ENCODE measurements at regions not wholly inside any gene's neighbourhood (a gene's known extent, or its start where the extent isn't known, plus 50 kb on each side); places are given as distances from the start of the nearest gene placed in this dataset.
"Not testable (repeated sequence)": the region's sequence is repeated elsewhere in the genome, so short reads cannot be mapped to it uniquely, and the experiment has no call there.

GRCh38 chr22:22193923-22194322, 50.7 kb upstream of the VPREB1 start:
- no peak for DNase-seq (ENCODE audit: low read depth in 2 of 2)

GRCh38 chr22:22193462-22193861, 51.1 kb upstream of the VPREB1 start:
- DNase-seq (ENCODE audit: low read depth in 2 of 2) = not testable (repeated sequence)

- not testable (repeated sequence) for DNase-seq (ENCODE audit: low read depth in 2 of 2)
Measured at GRCh38 chr22:22193006-22193405, 51.6 kb upstream of the VPREB1 start.

GRCh38 chr22:22189796-22190195, 54.8 kb upstream of the VPREB1 start:
- not testable (repeated sequence) for DNase-seq (ENCODE audit: low read depth in 2 of 2)

- DNase-seq (ENCODE audit: low read depth in 2 of 2) = not testable (repeated sequence)
Measured at GRCh38 chr22:22187863-22188262, 56.7 kb upstream of the VPREB1 start.

GRCh38 chr22:22187299-22187698, 57.3 kb upstream of the VPREB1 start:
- DNase-seq (ENCODE audit: low read depth in 2 of 2) = no peak

DNA sequence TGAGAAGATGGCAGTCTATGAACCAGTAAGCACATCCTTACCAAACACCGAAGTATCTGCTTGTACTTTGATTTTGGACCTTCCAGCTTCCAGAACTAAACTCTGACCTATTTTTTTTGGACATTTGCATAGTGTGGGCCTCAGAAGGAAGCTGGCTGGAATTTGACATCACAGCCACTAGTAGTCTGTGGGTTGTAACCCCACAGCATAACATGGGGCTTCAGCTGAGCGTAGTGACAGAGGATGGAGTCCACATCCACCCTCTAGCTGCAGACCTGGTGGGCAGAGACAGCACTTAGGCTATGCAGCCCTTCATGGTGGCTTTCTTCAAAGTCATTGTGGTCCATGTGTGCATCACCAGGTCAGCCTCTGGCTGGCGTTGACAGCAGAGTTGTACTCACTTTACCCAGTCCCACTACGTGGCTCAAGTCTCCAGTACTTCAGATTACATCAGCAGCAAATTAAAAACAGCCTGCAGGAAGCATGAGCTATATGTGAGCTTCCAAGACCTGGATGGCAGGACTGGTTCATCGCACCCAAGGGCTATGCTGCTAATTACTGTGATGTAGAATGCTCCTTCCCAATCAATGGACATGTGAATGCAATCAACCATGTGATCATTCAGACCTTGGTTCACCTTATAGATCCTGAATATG, 58.6 kb upstream of the VPREB1 start:
- no peak for DNase-seq (ENCODE audit: low read depth in 2 of 2)

GRCh38 chr22:22185217-22185616, 59.4 kb upstream of the VPREB1 start:
- DNase-seq (ENCODE audit: low read depth in 2 of 2) = no peak

DNA sequence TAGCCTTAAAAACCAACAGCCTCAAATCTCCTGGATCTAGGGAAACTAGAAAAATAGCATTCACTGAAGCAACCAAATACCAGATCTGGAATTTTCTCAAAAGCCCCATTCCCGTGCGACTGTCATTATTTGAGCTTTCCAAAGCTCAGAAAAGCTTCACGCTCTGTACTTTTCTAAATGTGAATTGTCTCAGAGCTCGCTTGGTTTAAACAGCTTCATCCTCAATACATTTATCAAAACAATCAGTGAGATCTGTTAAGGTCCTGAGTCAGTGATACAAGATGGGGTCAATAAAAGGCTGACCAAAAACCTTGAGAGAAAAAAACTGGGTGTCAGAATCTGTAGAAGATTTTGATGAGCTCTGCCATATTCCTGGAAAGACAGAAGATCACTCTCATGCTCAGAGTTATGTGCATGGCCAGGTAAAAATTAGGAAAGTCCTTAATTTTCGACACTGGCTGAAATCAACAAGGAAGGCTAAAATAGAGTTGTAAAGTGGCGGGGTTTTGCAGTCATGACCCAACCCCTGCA, 60.2 kb upstream of the VPREB1 start:
- no peak for DNase-seq (ENCODE audit: low read depth in 2 of 2)

GRCh38 chr22:22182990-22183264, 61.7 kb upstream of the VPREB1 start:
- no peak for DNase-seq (ENCODE audit: low read depth in 2 of 2)

GRCh38 chr22:22182218-22182989, 62.2 kb upstream of the VPREB1 start:
- DNase-seq (ENCODE audit: low read depth in 2 of 2) = no peak

DNA sequence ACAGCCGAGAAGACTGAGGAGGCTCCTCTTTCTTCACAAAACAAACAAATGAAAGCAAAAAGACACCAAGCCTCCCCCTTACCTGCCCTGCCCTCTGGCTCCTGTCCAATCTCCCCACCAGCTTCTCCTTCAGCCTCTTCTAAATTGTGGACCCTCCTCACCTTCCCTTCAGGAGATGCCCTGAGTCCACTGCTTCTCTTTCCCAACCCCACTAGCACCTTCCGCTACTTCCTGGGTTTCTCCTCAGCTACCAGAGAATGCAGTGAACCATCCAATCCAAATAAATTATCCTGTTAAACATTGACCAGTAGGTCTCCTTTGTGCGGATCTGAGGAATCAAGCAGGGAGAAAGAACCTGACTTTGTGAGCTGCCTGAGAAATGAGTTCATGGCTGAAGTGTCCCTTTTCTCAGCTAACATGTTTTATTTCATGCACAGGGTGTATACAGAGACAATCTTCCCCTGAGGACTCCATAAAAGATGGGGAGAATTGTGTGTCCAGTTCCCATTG, 63.2 kb upstream of the VPREB1 start:
- DNase-seq (ENCODE audit: low read depth in 2 of 2) = no peak

- no peak for DNase-seq (ENCODE audit: low read depth in 2 of 2)
Measured at GRCh38 chr22:22180738-22181285, 63.8 kb upstream of the VPREB1 start.

DNA sequence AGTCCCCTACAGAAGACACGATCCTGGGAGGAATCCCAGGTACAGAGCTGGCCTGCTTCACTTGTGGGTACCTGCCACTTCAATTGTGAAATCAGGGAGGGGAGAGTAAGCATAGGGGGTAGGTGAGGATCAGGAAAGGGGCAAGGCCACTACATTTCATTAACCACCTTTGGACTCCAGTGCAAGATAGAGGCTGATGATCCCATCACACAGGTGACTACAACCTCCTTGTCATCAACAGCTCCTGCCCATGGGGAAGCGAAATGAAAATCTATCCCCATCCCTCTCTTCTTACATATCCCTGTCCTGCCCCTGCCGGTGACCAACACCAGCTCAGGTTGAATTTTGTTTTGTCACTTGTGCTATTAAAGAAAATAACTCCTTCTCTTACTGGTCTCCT, 64.7 kb upstream of the VPREB1 start:
- no peak for DNase-seq (ENCODE audit: low read depth in 2 of 2)

- no peak for DNase-seq (ENCODE audit: low read depth in 2 of 2)
Measured at GRCh38 chr22:22178992-22179391, 65.6 kb upstream of the VPREB1 start.

DNA sequence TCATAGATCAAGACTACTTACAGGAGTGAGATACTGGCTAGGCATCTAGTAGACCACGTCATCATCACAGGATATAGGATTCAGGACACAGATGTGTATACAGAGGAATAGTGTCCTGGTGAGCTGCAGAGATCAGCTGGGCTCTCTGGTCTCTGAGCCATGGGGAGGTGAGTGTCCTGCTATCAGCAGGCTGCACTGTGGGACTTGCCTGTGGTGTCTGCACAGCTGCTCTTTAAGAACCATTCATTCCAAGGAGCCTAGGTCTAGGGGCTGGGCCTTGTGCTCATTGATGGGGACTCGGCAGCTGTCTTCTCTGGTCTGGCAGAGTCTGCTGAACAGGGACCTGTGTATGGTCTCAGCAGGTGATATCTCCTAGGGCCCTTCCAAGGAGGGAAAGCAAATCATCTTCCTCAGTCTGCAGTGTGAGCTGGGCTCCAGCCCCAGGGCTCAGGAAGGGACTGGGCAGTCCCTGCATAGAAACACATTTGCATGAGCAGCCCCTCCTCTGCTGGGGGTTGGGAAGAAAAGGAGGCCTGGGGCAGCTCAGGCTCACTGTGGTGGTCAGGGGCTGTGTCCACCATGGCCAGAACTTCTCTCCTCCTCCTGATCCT, 66.1 kb upstream of the VPREB1 start:
- no peak for DNase-seq (ENCODE audit: low read depth in 2 of 2)

DNA sequence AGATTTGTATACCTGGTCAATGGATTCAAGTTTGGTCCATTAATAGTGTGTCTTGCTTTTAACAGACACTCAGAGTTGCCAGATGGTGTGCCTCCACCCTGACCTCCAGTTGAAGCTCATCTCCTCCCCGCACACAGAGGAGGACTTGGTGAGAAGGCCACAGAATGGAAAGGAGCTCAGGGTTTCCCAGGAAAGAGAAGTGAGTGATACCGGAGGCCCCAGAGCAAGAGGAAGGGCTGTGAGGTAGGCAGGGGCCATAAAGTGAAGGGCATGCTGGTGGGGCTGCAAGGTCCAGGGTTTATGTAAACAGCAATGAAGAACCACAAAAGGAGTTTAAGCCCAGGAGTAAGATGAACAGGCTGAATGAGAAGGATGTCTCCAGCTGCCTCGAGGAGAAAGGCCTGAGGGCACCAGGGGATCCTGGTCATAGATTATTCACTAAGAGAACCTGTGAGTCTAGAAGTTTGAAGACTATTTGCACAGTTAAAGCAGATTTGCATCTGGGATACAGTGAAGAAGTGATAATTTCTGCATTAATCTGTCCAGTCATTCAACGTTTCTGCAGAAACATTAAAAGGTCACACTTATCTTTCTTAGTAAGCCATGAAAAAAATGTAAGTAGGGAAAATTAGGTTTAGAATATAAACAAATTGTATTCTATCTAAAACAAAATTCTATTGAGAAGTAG, 67.5 kb upstream of the VPREB1 start:
- no peak for DNase-seq (ENCODE audit: low read depth in 2 of 2)

DNA sequence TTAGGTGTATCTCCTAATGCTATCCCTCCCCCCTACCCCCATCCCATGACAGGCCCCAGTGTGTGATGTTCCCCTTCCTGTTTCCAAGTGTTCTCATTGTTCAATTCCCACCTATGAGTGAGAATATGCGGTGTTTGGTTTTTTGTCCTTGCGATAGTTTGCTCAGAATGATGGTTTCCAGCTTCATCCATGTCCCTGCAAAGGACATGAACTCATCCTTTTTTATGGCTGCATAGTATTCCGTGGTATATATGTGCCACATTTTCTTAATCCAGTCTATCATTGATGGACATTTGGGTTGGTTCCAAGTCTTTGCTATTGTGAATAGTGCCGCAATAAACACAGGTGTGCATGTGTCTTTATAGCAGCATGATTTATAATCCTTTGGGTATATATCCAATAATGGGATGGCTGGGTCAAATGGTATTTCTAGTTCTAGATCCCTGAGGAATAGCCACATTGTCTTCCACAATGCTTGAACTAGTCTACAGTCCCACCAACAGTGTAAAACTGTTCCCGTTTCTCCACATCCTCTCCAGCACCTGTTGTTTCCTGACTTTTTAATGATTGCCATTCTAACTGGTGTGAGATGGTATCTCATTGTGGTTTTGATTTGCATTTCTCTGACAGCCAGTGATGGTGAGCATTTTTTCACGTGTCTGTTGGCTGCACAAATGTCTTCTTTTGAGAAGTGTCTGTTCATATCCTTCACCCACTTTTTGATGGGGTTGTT, 71.5 kb upstream of the VPREB1 start:
- not testable (repeated sequence) for DNase-seq (ENCODE audit: low read depth in 2 of 2)

DNA sequence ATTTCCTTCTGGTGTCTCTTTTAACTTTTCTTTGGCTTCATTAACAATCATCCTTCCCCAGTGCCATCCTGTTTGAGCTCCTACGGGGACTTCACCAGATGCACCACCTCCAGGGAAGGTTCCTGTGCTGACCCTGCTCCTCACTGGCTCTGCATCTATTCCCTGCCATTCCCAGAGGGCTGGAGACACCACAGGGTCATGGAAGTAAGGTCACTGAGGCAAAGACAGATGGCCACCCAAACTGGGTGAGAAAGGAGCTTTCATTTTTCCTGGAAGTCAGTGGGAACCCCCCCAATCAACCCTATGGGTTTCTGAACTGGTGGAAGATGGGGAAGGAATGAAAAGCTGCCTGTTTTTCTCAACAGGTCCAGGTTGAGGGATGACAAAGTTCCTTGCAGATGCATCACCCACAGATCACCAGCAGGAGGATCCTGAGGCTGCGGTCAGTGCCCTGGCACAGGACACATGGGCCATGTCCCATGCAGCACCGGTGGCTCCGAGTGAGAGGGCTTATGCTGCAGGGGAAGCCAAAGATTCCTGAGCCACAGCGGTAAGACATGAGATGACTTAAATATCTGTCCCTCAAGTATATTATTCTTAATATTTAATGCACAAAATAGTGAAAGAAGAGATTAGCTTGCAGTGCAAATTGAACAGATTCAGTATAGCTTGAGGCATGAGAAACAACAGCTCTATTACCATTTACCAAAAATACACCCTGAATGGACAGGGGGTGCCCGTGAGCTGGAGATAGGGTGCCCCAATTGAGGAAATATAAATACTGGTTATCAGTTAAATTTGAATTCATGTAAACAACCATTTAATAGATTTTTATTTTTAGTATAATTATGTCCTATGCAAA, 73.0 kb upstream of the VPREB1 start:
- DNase-seq (ENCODE audit: low read depth in 2 of 2) = no peak

DNA sequence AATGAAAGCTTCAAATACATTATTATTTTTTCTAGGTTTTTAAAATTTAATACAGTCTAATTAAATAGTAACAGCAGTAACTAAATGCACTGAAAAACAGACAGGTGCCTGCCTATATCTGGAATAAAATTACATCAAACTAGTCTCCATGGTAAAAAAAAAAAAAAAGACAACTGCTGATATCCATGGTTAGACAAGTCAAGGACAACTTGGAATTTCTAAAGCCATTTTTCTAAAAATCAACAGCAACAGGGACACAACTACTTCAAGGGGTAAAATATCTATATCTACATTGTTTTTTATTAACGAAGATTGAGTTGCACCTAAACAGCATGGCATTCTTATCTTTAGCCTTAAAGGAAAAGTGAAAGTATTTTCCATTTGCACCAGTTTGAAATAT, 74.7 kb upstream of the VPREB1 start:
- no peak for DNase-seq (ENCODE audit: low read depth in 2 of 2)
